ENCODE measurements at regions not wholly inside any gene's neighbourhood (a gene's known extent, or its start where the extent isn't known, plus 50 kb on each side); places are given as distances from the start of the nearest gene placed in this dataset.

DNA sequence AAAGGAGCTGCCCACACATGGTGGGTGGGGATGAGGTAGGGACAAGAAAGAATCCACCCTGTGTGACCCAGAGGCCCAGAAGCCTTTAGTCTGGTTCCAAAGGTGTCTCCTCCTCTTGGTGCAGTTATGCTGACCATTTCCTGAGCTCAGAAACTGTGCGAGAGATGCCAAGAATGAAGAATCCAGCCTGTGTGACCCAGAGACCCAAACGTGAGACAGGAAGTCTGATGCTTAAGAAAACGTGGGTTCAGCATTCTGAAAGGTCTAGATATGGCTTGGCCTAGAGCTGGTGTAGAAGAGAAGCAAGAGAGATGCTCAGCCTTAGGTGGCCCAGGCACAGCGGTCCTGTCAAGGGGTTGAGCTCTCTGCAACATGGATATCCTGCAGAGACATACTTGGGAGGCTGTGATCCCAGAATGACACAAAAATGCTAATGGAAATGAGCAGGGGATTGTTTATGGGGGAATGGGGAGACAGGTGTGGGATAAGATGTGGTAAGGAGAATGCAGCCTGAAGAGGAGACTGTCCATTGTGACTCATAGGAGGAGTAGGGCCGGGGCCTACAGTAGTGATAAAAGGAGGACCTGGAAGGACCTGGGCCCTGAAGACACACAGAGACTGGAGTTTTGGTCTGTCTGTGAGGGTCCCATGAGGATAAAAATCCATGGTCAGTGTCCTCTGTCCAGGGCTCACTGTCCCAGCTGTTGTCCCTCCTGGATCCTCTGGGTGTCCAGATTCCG, 79.0 kb downstream of the ZNF280B start:
- Histone ChIP-seq H3K9ac (replicated peaks in 1 of 4; ENCODE audit: extremely low read depth in 1 of 4, low read depth in 3 of 4, low read length in 3 of 4) (no peak overlapping the region), H2BK5ac (ENCODE audit: low read depth, low read length) (no peak overlapping the region), H2BK20ac (ENCODE audit: low read length) (no peak overlapping the region), H4K8ac (ENCODE audit: extremely low read depth, insufficient read depth, low read length) (no peak overlapping the region), H3K23ac (ENCODE audit: insufficient read length) (no peak overlapping the region), H4K20me1 (replicated peaks in 1 of 2; ENCODE audit: control insufficient read depth in 1 of 2, insufficient read depth in 2 of 2, low read length in 2 of 2) (peaks cover 0 to 1% of the 10 kb centered on the region in 2 experiments), H3K23me2 (ENCODE audit: low read depth, low read length) (no peaks in the 10 kb centered on the region), H3K4me3 (ENCODE audit: extremely low read depth in 1 of 4, insufficient read depth in 2 of 4, low read depth in 3 of 4, low read length in 4 of 4) (no peak overlapping the region), H2BK120ac (replicated peaks; ENCODE audit: low read depth, low read length) (no peak overlapping the region), H3K18ac (ENCODE audit: extremely low read depth, low read length) (no peak overlapping the region), H3K9me3 (ENCODE audit: insufficient read depth in 2 of 2, low read depth in 1 of 2, low read length in 1 of 2) (no peaks in the 10 kb centered on the region), H3K56ac (replicated peaks; ENCODE audit: insufficient read length, low read depth, low read length) (no peak overlapping the region), H3K27ac (ENCODE audit: low read depth, low read length) (no peak overlapping the region), H2AK5ac (ENCODE audit: low read depth, low read length) (no peak overlapping the region), H2AFZ (ENCODE audit: low read length) (no peak overlapping the region), H2BK15ac (ENCODE audit: low read length) (no peak overlapping the region), H3K79me2 (ENCODE audit: control insufficient read depth in 1 of 2, insufficient read depth in 2 of 2, low read length in 2 of 2) (no peaks in the 10 kb centered on the region), H3K79me1 (ENCODE audit: low read depth, low read length) (no peaks in the 10 kb centered on the region), H3K4ac (replicated peaks; ENCODE audit: insufficient read length, low read depth, low read length) (no peak overlapping the region), H4K91ac (replicated peaks; ENCODE audit: insufficient read length, low read length) (no peak overlapping the region), H3K4me2 (ENCODE audit: insufficient read depth in 1 of 2, low read depth in 2 of 2, low read length in 2 of 2) (no peak overlapping the region), H4K5ac (ENCODE audit: insufficient read length, low read depth, low read length) (no peak overlapping the region), H3K14ac (ENCODE audit: insufficient read length) (no peak overlapping the region), H3K4me1 (replicated peaks in 1 of 4; ENCODE audit: control insufficient read depth in 3 of 4, insufficient read depth in 4 of 4, low read length in 3 of 4) (no peaks in the 10 kb centered on the region), H3K27me3 (replicated peaks in 1 of 4; ENCODE audit: control insufficient read depth in 3 of 4, extremely low read depth in 1 of 4, insufficient read depth in 3 of 4, low read length in 3 of 4) (peaks cover 59 to 94% (median 85%) of the 10 kb centered on the region in 4 experiments), H3K36me3 (ENCODE audit: control insufficient read depth in 2 of 4, insufficient read depth in 4 of 4, low read length in 3 of 4) (no peaks in the 10 kb centered on the region), H2BK12ac (ENCODE audit: low read depth, low read length) (no peak overlapping the region)
- 61% methylated on average over 6 of the region's 6 CpGs; no CpG with 5 or more reads in 1 of the 2 experiments for WGBS, 2 experiments (ENCODE audit: extremely low coverage in 1 of 2, insufficient coverage in 1 of 2, insufficient read length in 1 of 2, insufficient replicate concordance in 2 of 2, low coverage in 1 of 2, low lambda C conversion rate in 2 of 2, missing lambda C conversion rate in 1 of 2)
- TF ChIP-seq MAFK (IDR thresholded peaks at IDR 0.05; ENCODE audit: low read depth, low read length) (no peak), BCL11A (IDR thresholded peaks at IDR 0.05; ENCODE audit: low read depth in 2 of 2, low read length in 2 of 2) (no peak), BRCA1 (IDR thresholded peaks at IDR 0.05; ENCODE audit: low read depth, low read length) (no peak), EP300 (IDR thresholded peaks at IDR 0.05; ENCODE audit: borderline replicate concordance in 1 of 2, low read depth in 2 of 2, low read length in 2 of 2) (no peak), CTBP2 (IDR thresholded peaks at IDR 0.05; ENCODE audit: borderline replicate concordance, insufficient read depth, insufficient read length, low read length) (no peak), ZNF274 (IDR thresholded peaks at IDR 0.05; ENCODE audit: borderline replicate concordance, extremely low read depth, low read length) (no peak), EZH2 (IDR thresholded peaks at IDR 0.05; ENCODE audit: low read depth, low read length, severe bottlenecking) (no peak), CHD1 (IDR thresholded peaks at IDR 0.05; ENCODE audit: low read depth, low read length) (no peak), EGR1 (IDR thresholded peaks at IDR 0.05; ENCODE audit: borderline replicate concordance, low read depth, low read length) (no peak), TAF1 (IDR thresholded peaks at IDR 0.05; ENCODE audit: low read depth, low read length) (no peak), POLR2A (IDR thresholded peaks at IDR 0.05; ENCODE audit: control extremely low read depth in 1 of 2, low read depth in 2 of 2, low read length in 2 of 2) (no peak), SP4 (IDR thresholded peaks at IDR 0.05; ENCODE audit: low read length) (no peak), NANOG (IDR thresholded peaks at IDR 0.05; ENCODE audit: insufficient read depth, low read depth, low read length, poor library complexity, severe bottlenecking) (no peak), TCF12 (IDR thresholded peaks at IDR 0.05; ENCODE audit: low read depth, low read length) (no peak)
- FAIRE-seq (no peak), DNase-seq (ENCODE audit: low read depth in 1 of 2, low spot score in 2 of 2) (no peak)
- ChIA-PET CTCF (ENCODE audit: partially characterized antibody) (interaction anchor here (1.4 to 7.2 kb wide), 8 partner anchors 9 to 527 kb away, joined by 5 to 64 read pairs (median 24); partner anchors contain the start of gene ZNF280B), POLR2A (ENCODE audit: partially characterized antibody) (no interaction called here)

Data from H1 (cell line).